Right ventricle myocardium superior (tissue), 1 donor: ENCODE measurements at regions not wholly inside any gene's neighbourhood (a gene's known extent, or its start where the extent isn't known, plus 50 kb on each side); places are given as distances from the start of the nearest gene placed in this dataset.
"Not testable (repeated sequence)": the region's sequence is repeated elsewhere in the genome, so short reads cannot be mapped to it uniquely, and the experiment has no call there.

Experiments used
- ATAC-seq: fragments of 200-7000 bp; cut with Tn5 transposase; one replicate; pipeline ENCODE4 v1.9.1; 2020; ENCODE audit warnings: mild to moderate bottlenecking; ENCODE audit not compliant: poor library complexity
- DNase-seq: peaks from one replicate; pipeline ENCODE4 v3.0.0-alpha.2; 2020
- intact Hi-C: fragments of 100-400 bp; cut with DNase I; formaldehyde crosslinking; loops from one replicate; pipeline ENCODE4 v1.11.2; 2022
- donor health status: DM: no; HTN: yes; CAD: no; lungs with severe emphysema.

GRCh38 chr2:238716585-238716984 lies 131.3 kb upstream of the TWIST2 start:
- ATAC-seq (no peak), DNase-seq (no peak)
- intact Hi-C loops = no loop called here

GRCh38 chr2:238717084-238717483 lies 130.8 kb upstream of the TWIST2 start:
- DNase-seq (no peak), ATAC-seq (no peak)
- intact Hi-C loops = no loop called here

GRCh38 chr2:238719641-238720040 lies 128.2 kb upstream of the TWIST2 start:
- intact Hi-C loops = no loop called here
- no peak for DNase-seq
- no peak for ATAC-seq

- peak; percentile 66 for DNase-seq
Observed at GRCh38 chr2:238720232-238720672, 127.6 kb upstream of the TWIST2 start.

GRCh38 chr2:238722181-238722580 lies 125.7 kb upstream of the TWIST2 start:
- DNase-seq = no peak
- intact Hi-C loops = no loop called here
- no peak for ATAC-seq

More at GRCh38 chr2:238720232-238720672, 127.6 kb upstream of the TWIST2 start:
- intact Hi-C loops = no loop called here
- peak; percentile 83 for ATAC-seq

GRCh38 chr2:238722883-238723282 lies 125.0 kb upstream of the TWIST2 start:
- DNase-seq (no peak), ATAC-seq (no peak)
- intact Hi-C loops = no loop called here

- ATAC-seq, DNase-seq, intact Hi-C loops: not testable (repeated sequence)
Observed at GRCh38 chr2:238723740-238724320, 124.1 kb upstream of the TWIST2 start.

- ATAC-seq (peak; percentile 21), DNase-seq (no peak)
- intact Hi-C loops = no loop called here
Observed at GRCh38 chr2:238724728-238725127, 123.2 kb upstream of the TWIST2 start.

GRCh38 chr2:238725298-238725697 lies 122.6 kb upstream of the TWIST2 start:
- DNase-seq = no peak
- intact Hi-C loops = no loop called here
- no peak for ATAC-seq

GRCh38 chr2:238726670-238727584 lies 121.0 kb upstream of the TWIST2 start:
- no peak for DNase-seq
- no peak for ATAC-seq
- intact Hi-C loops = no loop called here

GRCh38 chr2:238727585-238728329 lies 120.1 kb upstream of the TWIST2 start:
- intact Hi-C loops = no loop called here
- ATAC-seq (peak; percentile 75), DNase-seq (peak; percentile 72)

- no peak for DNase-seq
- peak; percentile 59 for ATAC-seq
- intact Hi-C loops = no loop called here
Observed at GRCh38 chr2:238728330-238729260, 119.3 kb upstream of the TWIST2 start.

GRCh38 chr2:238729261-238729935 lies 118.5 kb upstream of the TWIST2 start:
- DNase-seq (no peak), ATAC-seq (no peak)
- intact Hi-C loops = no loop called here

- intact Hi-C loops = no loop called here
- DNase-seq (no peak), ATAC-seq (no peak)
Observed at GRCh38 chr2:238730001-238730669, 117.8 kb upstream of the TWIST2 start.

GRCh38 chr2:238730881-238731280 lies 117.0 kb upstream of the TWIST2 start:
- intact Hi-C loops = no loop called here
- ATAC-seq (no peak), DNase-seq (no peak)

- DNase-seq (no peak), ATAC-seq (no peak)
- intact Hi-C loops = no loop called here
Observed at GRCh38 chr2:238731961-238732360, 115.9 kb upstream of the TWIST2 start.

- DNase-seq (no peak), ATAC-seq (no peak)
- intact Hi-C loops = no loop called here
Observed at GRCh38 chr2:238738917-238739316, 109.0 kb upstream of the TWIST2 start.
